Keratinocyte (primary cell): ENCODE measurements at regions not wholly inside any gene's neighbourhood (a gene's known extent, or its start where the extent isn't known, plus 50 kb on each side); places are given as distances from the start of the nearest gene placed in this dataset.

Source experiments
- CTCF ChIP-seq, 3 experiments: IDR thresholded peaks in 1 of 3; conservative IDR thresholded peaks in 1 of 3; optimal IDR thresholded peaks in 1 of 3; 2 replicates in 2 of 3; 3 replicates in 1 of 3; pipeline versions ENCODE3 to v1.5.1; 2011; ENCODE audit warnings: low read length in 3 of 3, mild to moderate bottlenecking in 3 of 3, moderate library complexity in 2 of 3, control low read depth in 1 of 3, inconsistent platforms in 1 of 3; ENCODE audit not compliant: insufficient read depth in 2 of 3; ENCODE audit errors: extremely low read depth in 1 of 3
- EZH2 ChIP-seq: IDR thresholded peaks from one replicate; pipeline ENCODE4 v1.6.1; 2012; ENCODE audit warnings: inconsistent platforms, mild to moderate bottlenecking, low read length, moderate library complexity

GRCh38 chr2:425947-426346, 138.1 kb upstream of the ALKAL2 start:
- no peak for TF ChIP-seq CTCF (optimal IDR thresholded peaks at IDR 0.05 in 1 of 3, IDR thresholded peaks at IDR 0.05 in 1 of 3, conservative IDR thresholded peaks at IDR 0.05 in 1 of 3; ENCODE audit: extremely low read depth in 1 of 3, insufficient read depth in 2 of 3, low read length in 3 of 3)
- TF ChIP-seq EZH2, result no peak
